IPS-18c (cell line): ENCODE measurements at regions not wholly inside any gene's neighbourhood (a gene's known extent, or its start where the extent isn't known, plus 50 kb on each side); places are given as distances from the start of the nearest gene placed in this dataset.
"Not testable (repeated sequence)": the region's sequence is repeated elsewhere in the genome, so short reads cannot be mapped to it uniquely, and the experiment has no call there.

Experiments
- H3K4me3 ChIP-seq: 2 replicates; pipeline ENCODE4 v1.7.0; 2013; ENCODE audit warnings: low read depth, mild to moderate bottlenecking, low read length, moderate library complexity; ENCODE audit not compliant: insufficient read depth
- H3K9me3 ChIP-seq: one replicate; pipeline ENCODE4 v1.6.1; 2013; ENCODE audit warnings: mild to moderate bottlenecking, low read length, moderate library complexity; ENCODE audit not compliant: control insufficient read depth, insufficient read depth

DNA sequence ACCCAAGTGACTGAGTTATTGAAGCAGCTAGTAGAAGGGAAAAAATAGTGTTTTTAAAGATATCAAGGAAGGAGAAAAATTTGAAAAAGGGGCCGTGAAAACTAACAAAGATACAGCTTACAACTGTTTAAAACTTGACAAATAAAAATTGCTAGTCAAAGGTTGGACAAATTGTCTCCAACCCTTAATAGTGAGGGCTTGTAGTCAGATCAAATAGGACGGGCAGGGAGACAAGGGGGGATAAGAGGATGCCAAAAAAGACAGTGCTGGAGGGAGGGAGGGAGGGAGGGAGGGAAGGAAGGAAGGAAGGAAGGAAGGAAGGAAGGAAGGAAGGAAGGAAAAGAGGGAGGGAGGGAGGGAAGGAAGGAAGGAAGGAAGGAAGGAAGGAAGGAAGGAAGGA lies 1825.8 kb upstream of the MIR17HG start:
- H3K9me3 ChIP-seq, H3K4me3 ChIP-seq: not testable (repeated sequence)

DNA sequence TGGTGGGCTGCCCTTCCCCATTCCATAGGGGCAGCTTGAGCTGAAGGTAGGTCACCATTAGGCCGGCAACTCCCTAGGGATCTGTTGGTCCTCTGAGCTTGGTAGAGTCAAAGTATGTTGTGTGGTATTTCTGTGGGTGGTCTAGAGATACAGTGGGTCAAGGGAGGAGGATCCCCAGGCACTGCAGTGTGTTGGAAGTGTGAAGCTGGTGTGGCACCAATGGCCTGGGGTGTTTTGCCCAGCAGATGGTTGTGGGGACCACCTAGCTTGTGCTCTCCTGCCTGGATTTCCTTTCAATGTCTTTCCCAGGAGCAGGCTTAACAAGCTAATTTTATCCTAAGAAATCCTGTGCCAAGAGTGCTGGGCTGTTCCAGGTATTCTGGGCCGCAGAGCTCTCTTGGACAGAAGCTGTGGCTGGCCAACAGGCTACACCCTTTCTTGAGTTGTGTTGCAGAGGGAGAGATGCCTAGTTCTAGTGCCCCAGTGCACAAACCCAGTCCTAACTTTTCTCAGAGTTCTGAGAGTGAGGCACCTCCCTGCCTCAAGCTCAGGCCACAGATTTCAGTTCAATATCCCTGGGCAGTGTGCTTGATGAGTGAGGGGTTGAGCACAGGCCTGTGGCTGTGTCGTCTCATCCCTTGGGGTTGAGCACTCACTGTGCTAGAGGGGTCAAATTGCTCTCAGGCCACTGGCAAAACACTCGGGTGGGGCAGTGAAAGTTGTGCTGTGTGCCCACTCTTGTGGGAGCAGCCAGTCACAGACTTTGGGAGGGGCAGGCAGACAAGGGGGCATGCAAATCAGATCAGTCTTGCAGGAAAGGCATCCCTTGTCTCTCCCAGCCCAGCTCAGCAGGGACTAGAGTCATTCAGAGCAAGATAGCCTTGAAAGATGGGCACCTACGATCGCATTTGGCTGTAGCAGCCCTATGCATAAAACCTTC lies 1806.1 kb upstream of the MIR17HG start:
- H3K4me3 ChIP-seq = no peak overlapping the region
- H3K9me3 ChIP-seq = no peaks in the 10 kb centered on the region

DNA sequence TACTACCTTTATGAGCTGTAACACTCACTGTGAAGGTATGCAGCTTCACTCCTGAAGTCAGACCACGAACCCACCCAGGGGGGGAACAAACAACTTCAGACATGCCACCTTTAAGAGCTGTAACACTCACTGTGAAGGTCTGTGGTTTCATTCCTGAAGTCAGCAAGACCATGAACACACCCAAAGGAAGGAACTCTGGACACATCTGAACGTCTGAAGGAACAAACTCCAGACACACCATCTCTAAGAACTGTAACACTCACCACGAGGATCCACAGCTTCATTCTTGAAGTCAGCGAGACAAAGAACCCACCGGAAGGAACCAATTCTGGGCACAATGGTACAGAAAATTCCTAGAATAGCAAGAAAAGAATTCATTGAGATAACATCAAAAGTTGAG lies 1796.5 kb upstream of the MIR17HG start:
- H3K4me3 ChIP-seq = no peak overlapping the region
- no peaks in the 10 kb centered on the region for H3K9me3 ChIP-seq

- Histone ChIP-seq H3K4me3 (no peak overlapping the region), H3K9me3 (no peaks in the 10 kb centered on the region)
Observed at GRCh38 chr13:89554801-89555200, 1792.7 kb upstream of the MIR17HG start.

GRCh38 chr13:89565476-89566100 lies 1781.9 kb upstream of the MIR17HG start:
- Histone ChIP-seq H3K9me3 (no peaks in the 10 kb centered on the region), H3K4me3 (no peak overlapping the region)

DNA sequence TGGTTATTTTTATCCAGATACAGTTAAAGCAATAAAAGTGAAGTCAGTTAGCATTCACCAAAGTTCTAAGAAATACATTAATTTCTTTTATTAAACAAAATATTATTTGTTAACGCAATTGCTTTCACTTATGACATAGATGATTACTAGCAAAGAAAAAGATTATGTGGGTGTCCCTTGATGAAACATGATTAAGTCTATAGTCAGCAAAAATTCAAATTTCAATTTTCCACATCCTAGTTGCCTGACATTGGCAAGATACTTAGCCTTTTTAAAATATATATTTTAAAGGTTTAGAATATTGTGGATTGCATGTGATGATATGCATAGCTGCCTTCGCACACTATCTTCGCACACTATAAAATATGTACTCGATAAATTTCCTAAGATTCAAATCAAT lies 1780.5 kb upstream of the MIR17HG start:
- H3K9me3 ChIP-seq = no peaks in the 10 kb centered on the region
- no peak overlapping the region for H3K4me3 ChIP-seq

GRCh38 chr13:89568276-89568675 lies 1779.2 kb upstream of the MIR17HG start:
- Histone ChIP-seq H3K9me3 (no peaks in the 10 kb centered on the region), H3K4me3 (no peak overlapping the region)

- no peaks in the 10 kb centered on the region for H3K9me3 ChIP-seq
- H3K4me3 ChIP-seq = no peak overlapping the region
Observed at GRCh38 chr13:89568746-89569145, 1778.7 kb upstream of the MIR17HG start.

DNA sequence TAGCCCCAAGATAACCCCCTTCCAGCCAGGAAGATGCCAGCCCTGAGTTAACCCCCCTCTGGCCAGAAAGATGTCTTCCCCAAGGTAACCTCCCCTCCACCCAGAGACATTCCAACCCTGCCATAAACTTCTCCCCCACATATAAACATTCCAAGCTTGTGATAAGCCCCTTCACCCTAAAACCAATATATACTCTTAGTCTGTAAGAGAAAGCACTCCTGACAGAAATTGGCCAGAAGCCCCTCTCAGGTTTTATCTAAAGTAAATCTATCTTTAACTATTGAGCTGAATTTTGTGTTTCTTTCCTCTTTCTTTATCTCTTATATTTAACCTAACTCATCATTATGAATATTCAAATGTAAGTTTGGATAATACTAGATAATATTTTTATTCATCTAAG lies 1775.8 kb upstream of the MIR17HG start:
- H3K4me3 ChIP-seq = no peak overlapping the region
- no peaks in the 10 kb centered on the region for H3K9me3 ChIP-seq

DNA sequence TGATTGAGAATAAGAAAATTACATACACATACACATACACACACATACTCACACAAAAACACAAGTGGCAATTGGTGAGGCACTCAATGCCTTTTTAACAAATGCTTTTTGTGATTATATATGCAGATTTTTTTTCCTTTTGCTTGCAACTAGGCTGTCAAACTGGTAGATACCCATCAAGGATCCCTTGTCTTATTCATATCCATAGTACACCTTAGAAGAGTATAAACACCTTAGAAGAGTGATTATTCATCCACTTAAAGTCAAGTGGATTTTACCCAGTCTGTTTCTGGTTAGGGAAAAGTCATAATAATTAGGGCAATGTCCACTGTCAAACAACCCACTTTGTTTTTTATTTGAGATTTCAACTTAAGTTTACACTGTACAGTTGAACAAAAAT lies 1773.4 kb upstream of the MIR17HG start:
- no peaks in the 10 kb centered on the region for H3K9me3 ChIP-seq
- no peak overlapping the region for H3K4me3 ChIP-seq

DNA sequence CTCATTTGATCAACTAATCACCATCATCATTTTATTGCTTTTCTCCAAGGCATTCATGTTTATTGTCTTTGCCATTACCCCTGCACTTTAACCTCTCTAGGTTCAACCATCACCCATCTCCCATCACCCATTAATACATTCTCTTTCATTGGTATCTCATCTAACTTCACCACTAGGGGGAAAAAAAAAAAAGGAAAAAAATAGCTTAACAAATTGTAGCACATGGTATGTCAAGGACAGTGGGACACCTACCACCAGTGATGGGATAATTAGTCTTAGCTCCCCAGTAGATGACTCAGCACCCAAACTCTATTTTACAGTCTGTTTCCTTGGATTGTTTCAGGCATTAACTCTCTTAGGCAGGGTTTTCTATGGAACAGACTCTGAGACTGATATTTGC lies 1770.2 kb upstream of the MIR17HG start:
- no peak overlapping the region for H3K4me3 ChIP-seq
- no peaks in the 10 kb centered on the region for H3K9me3 ChIP-seq

DNA sequence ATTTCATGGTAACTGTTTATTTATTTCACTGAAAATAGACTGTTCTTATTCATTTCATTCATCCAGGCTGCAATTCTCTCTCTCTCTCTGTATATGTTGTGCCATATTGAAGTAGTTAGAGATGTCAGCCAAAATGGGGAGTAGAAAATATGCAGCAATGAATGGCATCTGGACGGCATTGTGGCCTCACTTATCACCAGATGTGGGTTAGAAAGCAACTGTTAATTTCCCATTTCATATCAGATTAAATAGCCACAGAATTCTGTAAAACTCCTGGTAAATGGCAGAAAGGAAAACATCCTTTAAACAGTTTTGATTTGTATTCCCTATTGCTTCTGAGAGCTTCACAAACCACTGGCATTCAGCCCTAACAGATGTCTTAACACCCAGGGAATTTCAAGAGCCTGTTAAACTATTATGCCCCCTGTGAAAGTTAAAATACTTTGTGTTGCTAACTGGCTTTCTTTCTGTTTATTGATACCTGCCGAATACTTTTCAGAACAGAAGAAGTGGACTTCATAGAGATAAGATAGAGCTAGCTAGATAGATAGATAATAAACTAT lies 1763.3 kb upstream of the MIR17HG start:
- H3K9me3 ChIP-seq = no peaks in the 10 kb centered on the region
- no peak overlapping the region for H3K4me3 ChIP-seq

DNA sequence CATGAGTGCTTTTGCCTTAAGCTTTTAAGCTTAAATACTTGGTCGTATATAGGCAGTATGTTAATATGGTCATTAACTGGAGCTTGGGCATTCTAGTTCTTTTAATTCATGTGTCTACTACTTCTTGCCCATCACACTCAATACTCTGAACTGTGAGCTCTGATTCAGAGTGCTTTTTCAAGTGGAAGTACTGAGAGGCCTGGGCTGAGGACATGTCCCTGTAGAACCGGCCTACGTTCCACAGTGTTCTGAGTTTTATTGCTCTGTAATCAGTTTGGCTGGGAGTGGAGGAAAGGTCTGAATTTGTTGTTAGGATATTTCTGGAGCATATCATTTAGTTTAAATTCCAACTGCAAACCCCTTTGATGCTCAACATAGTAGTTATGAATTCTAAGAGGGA lies 1744.8 kb upstream of the MIR17HG start:
- H3K9me3 ChIP-seq = no peaks in the 10 kb centered on the region
- H3K4me3 ChIP-seq = no peak overlapping the region

DNA sequence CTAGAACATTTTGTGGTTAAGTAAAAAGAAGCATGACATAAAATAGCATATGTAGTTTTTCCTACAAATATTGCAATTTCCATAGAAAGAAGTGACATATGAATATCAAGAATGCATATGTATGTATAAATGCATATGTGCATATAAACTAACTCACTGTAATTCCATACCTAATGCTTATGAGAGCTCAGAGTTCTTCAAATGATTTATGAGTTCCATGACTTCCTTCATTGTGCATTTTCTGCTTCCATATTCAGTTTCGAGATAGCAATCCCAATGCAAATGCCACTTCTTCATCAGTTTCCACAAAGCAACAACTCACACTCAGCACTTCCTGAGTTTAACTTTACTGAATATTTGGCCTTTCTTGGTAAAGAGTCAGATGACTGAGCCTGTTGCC lies 1744.3 kb upstream of the MIR17HG start:
- no peak overlapping the region for H3K4me3 ChIP-seq
- no peaks in the 10 kb centered on the region for H3K9me3 ChIP-seq

GRCh38 chr13:89609318-89609717 lies 1738.2 kb upstream of the MIR17HG start:
- H3K4me3 ChIP-seq = no peak overlapping the region
- H3K9me3 ChIP-seq = no peaks in the 10 kb centered on the region

DNA sequence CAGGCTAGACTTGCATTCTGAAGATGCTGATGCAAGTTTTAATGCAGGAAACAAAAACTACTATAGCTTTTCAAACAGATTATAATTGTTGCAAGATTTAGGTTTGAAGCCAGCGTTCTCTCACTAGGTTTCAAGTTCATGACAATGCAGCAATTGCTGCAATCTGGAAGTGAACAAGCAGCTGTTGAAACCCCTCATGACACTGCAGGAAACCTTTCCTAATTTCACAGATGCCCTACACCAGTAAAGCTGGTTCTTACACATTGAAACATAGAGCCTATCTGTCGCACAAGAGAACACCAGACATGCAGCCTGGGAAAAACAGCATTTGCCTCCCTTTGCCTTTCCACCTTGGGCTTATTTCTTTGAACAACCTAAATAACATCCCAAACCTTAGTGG lies 1737.2 kb upstream of the MIR17HG start:
- no peaks in the 10 kb centered on the region for H3K9me3 ChIP-seq
- no peak overlapping the region for H3K4me3 ChIP-seq

- Histone ChIP-seq H3K4me3 (no peak overlapping the region), H3K9me3 (no peaks in the 10 kb centered on the region)
Observed at GRCh38 chr13:89610881-89611280, 1736.6 kb upstream of the MIR17HG start.

GRCh38 chr13:89627996-89628395 lies 1719.5 kb upstream of the MIR17HG start:
- no peak overlapping the region for H3K4me3 ChIP-seq
- H3K9me3 ChIP-seq = no peaks in the 10 kb centered on the region
